AG09309 (cell line): ENCODE measurements at regions not wholly inside any gene's neighbourhood (a gene's known extent, or its start where the extent isn't known, plus 50 kb on each side); places are given as distances from the start of the nearest gene placed in this dataset.

Source experiments
- DNase-seq: peaks from one replicate; pipeline ENCODE4 v3.0.0-alpha.2; 2010; ENCODE audit warnings: low read depth
- H3K4me3 ChIP-seq: 2 replicates; pipeline ENCODE4 v1.5.1; 2011; ENCODE audit warnings: mild to moderate bottlenecking, low read depth, low read length, moderate library complexity; ENCODE audit not compliant: control insufficient read depth
- TF ChIP-seq, protein P1 (sequence below): IDR thresholded peaks from 2 replicates; pipeline ENCODE4 v1.5.1; 2011; ENCODE audit warnings: mild to moderate bottlenecking, low read depth, low read length, inconsistent platforms; ENCODE audit not compliant: insufficient read depth, control insufficient read depth; ENCODE audit errors: missing control alignments

DNA sequence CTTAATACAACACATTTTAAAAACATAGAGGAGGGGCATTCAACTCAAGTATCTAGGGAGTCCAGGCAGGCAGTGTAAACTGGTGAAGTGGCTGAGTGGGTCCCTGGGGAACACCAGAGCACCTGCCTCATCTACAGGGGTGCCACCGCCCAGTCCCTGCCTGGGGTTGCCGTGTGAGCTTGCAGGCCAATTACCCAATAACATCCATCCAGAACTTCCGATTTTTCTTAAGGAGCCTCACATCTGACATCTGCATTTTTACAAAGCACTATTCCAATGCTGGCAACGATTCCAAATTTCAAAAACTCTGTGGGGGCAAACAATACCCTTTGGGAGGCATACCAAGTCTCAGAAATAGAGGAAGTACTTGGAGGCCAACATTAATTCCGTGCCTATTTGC is 288.4 kb upstream of the TSHZ2 start:
- H3K4me3 ChIP-seq = no peak overlapping the region
- no peak for DNase-seq
- TF ChIP-seq, protein P1, sequence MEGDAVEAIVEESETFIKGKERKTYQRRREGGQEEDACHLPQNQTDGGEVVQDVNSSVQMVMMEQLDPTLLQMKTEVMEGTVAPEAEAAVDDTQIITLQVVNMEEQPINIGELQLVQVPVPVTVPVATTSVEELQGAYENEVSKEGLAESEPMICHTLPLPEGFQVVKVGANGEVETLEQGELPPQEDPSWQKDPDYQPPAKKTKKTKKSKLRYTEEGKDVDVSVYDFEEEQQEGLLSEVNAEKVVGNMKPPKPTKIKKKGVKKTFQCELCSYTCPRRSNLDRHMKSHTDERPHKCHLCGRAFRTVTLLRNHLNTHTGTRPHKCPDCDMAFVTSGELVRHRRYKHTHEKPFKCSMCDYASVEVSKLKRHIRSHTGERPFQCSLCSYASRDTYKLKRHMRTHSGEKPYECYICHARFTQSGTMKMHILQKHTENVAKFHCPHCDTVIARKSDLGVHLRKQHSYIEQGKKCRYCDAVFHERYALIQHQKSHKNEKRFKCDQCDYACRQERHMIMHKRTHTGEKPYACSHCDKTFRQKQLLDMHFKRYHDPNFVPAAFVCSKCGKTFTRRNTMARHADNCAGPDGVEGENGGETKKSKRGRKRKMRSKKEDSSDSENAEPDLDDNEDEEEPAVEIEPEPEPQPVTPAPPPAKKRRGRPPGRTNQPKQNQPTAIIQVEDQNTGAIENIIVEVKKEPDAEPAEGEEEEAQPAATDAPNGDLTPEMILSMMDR = no peak

DNA sequence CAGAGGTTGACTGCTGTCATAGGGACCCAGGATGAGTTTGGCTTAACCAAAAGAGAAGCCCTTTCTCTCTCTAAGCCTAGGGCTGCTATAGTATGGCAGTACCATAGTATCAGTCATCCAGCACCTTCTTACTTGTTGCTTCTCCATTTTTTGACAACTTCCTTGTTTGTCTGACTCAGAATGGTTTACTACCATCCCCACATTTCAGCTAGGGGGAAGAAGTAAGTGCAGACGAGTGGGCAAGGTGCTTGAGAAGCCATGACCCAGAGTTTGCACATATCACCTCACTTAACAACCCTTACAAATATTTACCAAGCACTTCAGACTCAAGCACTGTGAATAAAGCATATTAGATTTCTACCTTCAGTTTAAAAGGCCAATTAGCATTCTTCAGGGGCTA is 289.9 kb upstream of the TSHZ2 start:
- TF ChIP-seq, protein P1 = no peak
- no peak overlapping the region for H3K4me3 ChIP-seq
- no peak for DNase-seq

DNA sequence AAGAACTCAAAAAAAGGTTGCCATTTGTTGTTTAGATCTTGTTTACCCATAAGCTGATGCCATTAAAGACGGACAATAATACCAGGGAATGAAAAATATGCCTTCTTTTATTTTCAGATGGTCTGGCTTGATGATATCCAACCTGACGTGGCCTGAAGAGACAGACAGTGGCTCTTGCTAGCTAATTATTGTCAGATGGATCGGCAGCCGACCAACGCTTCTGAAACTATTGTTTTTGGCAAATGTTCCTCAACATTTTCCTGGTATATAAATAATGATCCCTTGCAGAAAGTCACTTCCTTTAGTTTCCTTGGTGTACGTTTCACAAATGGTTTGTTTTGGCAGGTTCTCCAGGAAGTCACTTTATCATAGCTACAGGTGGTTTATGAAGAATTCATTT is 290.9 kb upstream of the TSHZ2 start:
- H3K4me3 ChIP-seq = no peak overlapping the region
- DNase-seq = no peak
- TF ChIP-seq, protein P1 = no peak

DNA sequence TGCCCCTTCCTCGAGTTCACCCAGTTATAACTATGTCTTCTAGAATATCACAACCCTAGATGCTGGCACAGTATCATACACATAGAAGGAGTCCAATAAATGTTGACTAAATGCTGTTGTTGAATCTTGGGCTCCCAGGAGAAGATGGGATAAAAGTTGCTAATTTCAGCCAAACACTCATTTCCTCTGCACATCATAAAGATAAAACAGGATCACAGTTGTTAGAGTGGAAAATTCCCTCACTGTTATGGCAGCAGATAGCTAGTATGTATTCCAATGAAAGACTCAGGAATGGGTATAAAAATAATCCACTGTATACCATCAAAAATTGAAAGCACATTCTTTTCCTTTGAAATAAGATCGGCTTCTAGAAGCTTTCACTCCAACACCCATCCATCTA is 294.9 kb upstream of the TSHZ2 start:
- TF ChIP-seq, protein P1 = no peak
- DNase-seq = no peak
- no peak overlapping the region for H3K4me3 ChIP-seq

DNA sequence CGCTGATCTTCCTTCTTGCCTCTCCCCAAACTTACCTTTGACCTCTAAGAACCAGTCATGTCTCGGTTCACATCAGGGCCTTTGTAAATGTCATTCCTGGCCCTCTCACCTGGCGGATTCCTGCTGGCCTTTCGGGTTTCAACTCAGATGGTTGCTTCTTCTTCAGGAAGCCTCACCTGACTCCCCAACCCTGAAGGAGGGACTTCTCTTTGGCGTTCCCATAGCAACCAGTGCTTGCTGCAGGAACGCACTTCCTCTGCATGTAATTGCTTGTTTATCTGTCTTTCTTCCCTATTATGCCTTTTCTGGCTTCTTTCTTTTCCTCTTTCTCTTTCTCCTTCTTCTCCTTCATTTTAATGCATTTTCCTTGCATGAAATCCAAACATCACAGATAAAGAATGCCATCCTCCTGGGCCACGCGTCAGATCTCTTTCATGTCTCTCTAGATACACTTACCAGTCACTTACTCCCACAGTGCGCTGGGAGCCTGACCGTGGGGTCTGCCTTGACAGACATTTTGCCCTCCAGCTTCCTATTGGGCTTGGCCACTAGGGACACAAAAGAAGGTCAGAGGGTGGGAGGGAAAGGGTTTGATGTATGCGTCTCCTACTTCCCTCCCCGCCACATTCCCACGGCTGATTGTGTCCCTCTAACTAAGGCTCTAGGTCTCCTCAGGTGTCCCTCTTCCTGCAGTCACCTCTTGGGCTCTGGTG is 295.7 kb upstream of the TSHZ2 start:
- no peak for DNase-seq
- TF ChIP-seq, protein P1 = no peak
- H3K4me3 ChIP-seq = no peak overlapping the region

DNA sequence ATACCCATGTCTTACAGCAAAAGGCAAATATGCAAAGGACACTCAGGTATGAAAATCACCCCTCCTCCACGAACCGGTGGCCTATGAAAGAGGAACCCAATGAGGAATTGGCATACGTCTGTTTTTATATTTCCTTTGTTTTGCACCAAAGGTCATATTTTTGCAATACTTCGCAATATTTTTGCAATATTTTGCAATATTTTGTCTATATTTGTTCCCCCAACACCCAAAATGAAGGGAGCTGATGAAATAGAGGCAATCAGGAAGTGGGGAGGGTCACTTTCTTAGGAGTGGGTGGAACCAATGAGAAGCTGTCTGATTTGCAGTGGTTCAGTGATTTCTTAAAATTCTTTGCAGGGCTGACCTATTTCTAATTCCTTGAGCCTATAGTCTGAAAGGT is 296.8 kb upstream of the TSHZ2 start:
- TF ChIP-seq, protein P1 = no peak
- no peak for DNase-seq
- H3K4me3 ChIP-seq = no peak overlapping the region
